GM12892 (cell line): ENCODE measurements at regions not wholly inside any gene's neighbourhood (a gene's known extent, or its start where the extent isn't known, plus 50 kb on each side); places are given as distances from the start of the nearest gene placed in this dataset.

ENCODE experiments used
- POLR2A ChIP-seq: IDR thresholded peaks from 2 replicates; pipeline ENCODE4 v1.6.1; 2011; ENCODE audit warnings: low read depth, low read length, control low read depth
- POLR2AphosphoS5 ChIP-seq: IDR thresholded peaks from 2 replicates; pipeline ENCODE4 v1.6.1; 2011; ENCODE audit warnings: low read depth, low read length, control low read depth
- TAF1 ChIP-seq: IDR thresholded peaks from 2 replicates; pipeline ENCODE4 v1.6.1; 2011; ENCODE audit warnings: low read depth, mild to moderate bottlenecking, control low read depth, low read length, borderline replicate concordance

DNA sequence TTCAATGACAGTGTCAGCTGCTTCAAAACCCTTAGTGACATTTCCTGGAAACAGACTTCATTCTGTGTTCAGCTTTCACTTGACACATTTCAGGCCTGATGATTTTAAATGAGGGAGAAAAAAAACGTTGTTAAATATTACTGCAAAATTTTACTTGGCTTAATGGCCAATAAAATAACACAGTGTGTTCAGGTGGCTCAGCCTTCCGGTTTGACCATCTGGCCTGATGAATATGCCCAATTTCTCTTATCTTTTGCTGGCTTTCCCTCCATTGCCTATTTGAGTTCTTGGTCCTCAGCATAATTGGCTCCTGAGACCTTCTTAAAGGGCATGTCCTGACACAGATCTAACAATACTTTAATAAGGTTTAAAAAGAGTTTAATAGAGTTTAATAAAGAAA is 462.4 kb downstream of the ADRA2A start:
- TF ChIP-seq POLR2A (no peak), POLR2AphosphoS5 (no peak), TAF1 (no peak)
